Stimulated activated CD4-positive, alpha-beta T cell treated with anti-CD3 and anti-CD28 coated beads, Interleukin-4, amount 100 ng/mL, for 48 hours (primary cell): ENCODE measurements at regions not wholly inside any gene's neighbourhood (a gene's known extent, or its start where the extent isn't known, plus 50 kb on each side); places are given as distances from the start of the nearest gene placed in this dataset.
A peak's percentile ranks its signal among the peaks of the same experiment; 100 is the strongest.
"Not testable (repeated sequence)": the region's sequence is repeated elsewhere in the genome, so short reads cannot be mapped to it uniquely, and the experiment has no call there.

Experiments used
- DNase-seq, 2 donors: peaks; one replicate each; pipeline ENCODE4 v3.0.0-alpha.2; 2020; ENCODE audit warnings: low read depth in 2 of 2

DNA sequence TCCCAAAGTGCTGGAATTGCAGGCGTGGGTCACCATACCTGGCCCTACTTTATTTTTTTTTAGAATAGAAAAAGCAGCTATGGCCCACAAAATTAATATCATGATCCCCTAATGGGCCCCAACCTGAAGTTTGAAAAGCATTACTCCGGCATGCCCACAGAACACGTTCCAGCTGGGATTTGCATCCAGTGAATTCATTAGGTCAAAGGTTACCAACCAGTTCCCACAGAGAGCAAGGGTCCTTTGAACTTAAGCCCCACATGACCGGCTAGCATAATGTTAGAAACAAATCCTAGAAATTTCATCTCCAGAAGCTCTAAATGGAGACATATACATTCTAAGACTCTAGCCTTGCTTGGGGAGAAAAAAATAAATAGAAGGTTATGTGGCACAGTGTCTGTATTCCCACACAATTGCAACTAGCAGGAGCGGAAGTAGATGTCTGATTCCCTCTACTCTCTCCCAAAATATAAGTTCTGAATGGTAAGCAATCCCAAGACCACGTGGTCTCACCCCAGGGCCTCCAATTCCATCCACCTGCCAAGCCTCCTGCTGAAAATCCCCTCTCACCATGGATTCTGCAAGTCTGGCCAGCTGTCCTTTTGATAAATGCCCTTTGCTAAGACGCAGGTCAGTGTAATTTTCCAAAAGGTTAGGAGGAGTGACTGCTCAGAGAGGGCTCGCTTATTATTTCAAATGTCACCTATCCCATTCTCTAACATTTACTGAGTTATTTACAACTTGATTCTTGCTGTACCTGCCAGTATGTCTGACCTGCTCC lies 395.8 kb downstream of the NPIPA8 start:
- no peak for DNase-seq

DNA sequence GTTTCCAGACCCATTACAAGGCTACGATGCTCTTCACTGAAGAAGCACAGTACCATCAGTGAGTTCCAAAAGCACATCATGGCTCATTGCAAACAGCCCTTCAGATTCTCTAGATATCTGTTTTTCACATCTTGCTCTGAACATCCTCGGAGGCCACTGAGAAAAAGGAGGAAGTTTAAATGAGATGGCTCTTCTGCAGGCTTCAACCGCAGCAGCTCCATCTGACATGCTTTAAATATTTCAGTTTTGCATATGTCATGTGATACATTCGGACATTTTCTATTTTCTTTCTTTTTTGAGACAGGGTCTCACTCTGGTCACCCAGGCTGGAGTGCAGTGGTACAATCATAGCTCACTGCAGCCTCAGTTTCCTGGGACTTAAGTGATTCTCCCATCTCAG lies 396.8 kb downstream of the NPIPA8 start:
- no peak for DNase-seq

DNA sequence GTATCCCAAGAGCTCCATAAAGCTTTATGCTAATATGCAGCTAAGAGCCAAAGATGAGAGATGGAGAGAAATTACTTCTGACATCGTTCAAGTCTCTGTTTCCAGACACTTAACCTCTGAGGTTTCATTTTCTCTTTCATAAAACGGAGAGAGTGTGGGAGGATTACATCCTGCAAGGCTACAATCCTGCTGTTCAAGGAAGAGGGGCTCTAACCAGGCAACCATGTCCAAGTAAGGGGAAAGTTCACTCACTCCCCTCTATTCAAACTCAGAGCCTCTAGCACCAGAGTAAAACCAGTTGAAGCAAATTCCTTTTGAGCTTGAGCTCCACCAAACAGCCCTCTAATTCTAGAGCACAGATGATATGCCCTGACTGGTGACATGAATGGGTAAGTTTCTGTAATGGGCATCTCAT lies 397.4 kb downstream of the NPIPA8 start:
- DNase-seq: no peak

DNA sequence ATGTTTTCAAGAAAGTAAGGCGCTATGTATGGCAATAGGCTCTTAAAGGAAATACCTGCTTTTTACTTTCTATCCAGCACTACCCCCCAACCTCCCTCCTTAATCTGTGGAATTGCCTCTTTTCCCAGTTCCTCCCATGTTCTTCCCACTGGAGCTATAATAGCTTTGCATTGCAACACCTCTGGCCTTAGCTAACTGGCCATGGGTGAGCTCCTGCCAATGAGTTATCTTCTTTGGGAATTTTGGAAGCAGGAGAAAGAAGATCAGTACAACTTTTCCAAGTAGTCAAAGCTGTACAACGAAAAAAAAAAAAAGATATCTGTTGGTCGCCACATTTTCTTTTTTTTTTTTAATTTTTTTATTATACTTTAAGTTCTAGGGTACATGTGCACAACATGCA lies 398.0 kb downstream of the NPIPA8 start:
- no peak for DNase-seq

DNA sequence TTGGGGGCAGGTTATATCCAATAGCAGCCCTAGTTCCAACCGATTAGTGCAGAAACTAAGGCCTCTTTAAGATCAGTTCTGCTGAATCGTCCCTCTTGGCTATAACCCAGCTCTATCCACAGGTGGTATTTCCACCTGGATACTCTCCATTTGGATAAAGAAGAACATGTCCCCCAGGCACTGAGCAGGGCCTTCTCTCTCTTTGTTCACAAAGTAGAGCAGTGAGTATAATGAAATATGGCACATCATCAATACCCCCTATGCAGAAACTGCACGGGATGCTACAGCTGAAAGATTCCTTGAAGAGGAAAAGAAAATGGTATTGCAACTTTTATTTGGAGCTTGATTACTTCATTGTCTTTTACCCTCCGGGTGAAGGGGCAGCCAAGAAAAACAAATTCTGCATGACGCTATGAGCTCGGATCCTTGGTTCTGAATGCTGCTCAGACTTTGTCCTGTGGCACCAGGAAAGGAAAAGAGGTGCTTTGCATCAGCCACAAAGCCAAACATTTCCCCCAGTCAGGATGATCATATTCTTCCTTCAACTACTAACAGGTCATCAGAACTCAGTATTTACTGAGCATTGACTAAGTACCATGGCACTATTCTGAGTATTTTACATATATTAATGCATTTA lies 399.7 kb downstream of the NPIPA8 start:
- no peak for DNase-seq

GRCh38 chr16:17930280-17930679 lies 406.3 kb downstream of the NPIPA8 start:
- no peak for DNase-seq

DNA sequence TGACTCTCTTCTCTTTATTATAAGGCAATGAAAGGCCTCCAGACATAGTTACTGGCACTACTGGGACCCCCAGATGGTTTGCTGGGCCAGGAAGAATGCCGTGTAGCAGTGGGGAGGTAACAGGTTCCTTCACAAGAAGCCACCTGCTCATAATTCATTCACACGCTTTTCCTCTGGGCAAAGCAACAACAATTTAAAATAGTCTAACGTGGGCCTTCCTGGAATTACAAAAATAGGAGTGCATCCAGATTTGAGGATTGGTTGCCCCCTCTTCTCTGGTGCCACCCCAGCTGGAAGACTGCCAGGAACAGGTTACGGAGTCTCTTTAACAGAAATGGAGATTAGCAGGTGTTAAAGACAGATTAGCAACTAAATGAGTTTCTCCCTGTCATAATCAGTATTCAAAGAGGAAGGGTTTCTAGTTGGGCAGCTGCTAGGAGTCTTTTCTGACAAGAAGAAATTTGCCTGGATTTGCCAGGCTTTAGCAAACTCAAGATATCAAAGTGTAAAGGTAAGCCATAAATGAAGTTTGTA lies 409.6 kb downstream of the NPIPA8 start:
- DNase-seq: no peak

- DNase-seq: no peak
Observed at GRCh38 chr16:17926461-17926860, 410.1 kb downstream of the NPIPA8 start.

DNA sequence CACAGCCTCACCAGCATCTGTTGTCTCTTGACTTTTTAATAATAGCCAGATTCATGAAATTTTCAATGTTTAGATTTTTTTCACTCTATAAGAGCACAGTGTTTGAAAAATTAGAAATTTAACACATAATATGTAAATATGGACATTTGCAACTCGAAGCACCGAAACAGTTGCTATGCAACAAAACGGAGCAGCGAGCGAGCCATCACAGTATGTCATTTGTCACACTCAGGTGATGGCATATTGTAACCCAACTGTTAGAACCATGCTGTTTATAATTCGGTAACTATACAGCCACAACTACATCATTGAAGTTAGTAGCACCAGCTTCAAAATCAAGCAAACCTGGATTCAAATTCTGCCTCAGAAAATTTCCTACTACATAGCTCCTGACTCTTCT lies 410.8 kb downstream of the NPIPA8 start:
- no peak for DNase-seq

DNA sequence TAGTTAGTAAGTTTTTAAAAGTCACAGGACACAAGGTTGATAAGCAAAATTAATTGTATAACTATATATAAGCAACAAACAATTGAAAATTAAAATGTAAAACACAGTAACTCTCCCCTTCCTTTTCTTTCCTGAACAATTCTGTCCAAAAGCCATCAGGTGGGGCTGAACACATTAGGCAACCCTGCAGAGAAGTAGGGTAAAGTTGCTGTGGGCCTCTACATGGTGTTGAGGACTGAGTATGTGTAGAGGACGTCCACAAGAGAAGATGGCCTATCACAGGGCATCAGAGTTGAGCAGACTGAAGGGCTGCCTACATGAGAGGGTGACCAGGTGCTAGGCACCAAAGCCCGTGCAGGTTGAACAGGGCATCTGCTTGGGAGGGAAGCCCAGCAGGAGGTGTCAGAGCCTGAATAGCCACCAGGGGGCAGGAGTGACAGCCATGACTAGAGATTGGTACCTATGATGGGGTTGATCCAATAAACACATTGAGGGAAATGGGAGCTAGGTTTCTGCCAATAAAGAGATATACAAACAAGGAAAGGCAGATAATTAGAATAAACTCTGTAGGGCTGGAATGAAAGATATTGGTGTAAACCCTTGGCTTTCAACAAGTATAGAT lies 415.1 kb downstream of the NPIPA8 start:
- DNase-seq: peak; percentile 37 to 44

DNA sequence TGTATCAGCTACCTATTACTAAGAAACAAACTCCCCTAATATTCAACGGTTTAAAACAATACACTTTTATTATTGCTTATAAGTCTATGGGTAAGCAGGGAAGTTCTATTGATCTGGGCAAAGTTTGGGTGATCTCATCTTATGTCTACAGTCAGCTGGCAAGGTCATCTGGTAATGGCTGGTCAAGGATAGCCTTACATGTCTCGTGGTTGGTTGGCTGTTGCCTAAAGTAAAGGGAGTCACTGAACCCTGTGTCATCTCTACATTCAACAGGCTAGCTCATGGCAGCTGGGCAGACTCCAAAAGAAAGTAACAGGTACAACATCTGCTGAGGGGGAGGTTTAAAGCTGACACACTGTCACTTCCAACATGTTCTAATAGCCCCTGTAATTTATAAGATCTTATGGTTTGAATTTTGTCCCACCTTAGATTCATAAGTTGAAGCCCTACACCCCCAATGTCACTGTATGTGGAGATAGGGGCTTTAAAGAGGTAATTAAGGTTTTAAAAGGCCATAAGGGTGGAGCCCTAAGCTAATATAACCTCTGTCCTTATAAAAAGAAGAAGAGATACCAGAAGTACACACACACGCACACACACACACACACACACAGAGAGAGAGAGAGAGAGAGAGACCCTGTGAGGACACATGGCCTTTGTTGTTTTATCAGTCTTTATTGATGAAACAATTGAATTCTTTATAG lies 419.1 kb downstream of the NPIPA8 start:
- DNase-seq: no peak

GRCh38 chr16:17915791-17916190 lies 420.7 kb downstream of the NPIPA8 start:
- no peak for DNase-seq

DNA sequence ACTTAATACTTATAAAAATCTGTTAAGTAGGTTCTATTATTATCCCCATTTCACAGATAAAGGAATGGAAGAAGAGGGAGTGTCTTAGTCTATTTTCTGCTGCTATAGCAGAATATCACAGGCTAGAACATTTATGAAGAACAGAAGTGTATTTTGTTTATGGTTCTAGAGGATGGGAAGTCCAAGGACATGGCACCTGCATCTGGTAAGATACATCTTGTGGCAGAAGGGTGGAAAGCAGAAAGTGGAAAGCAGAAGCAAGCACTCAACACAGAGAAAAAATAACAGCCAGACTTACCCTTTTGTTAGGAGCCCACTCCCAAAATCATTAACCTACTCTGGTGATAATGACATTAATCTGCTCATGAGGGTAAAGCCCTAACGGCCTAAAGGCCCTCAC lies 422.4 kb downstream of the NPIPA8 start:
- no peak for DNase-seq

GRCh38 chr16:17911578-17911977 lies 425.0 kb downstream of the NPIPA8 start:
- DNase-seq: not testable (repeated sequence)

DNA sequence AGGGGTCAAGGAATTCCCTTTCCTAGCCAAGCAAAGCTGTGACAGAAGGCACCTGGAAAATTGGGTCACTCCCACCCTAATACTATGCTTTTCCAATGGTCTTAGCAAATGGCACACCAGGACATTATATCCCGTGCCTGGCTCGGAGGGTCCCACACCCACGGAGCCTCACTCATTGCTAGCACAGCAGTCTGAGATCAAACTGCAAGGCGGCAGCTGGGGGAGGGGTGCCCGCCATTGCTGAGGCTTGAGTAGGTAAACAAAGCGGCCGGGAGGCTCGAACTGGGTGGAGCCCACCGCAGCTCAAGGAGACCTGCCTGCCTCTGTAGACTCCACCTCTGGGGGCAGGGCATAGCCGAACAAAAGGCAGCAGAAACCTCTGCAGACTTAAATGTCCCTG lies 429.9 kb downstream of the NPIPA8 start:
- DNase-seq: not testable (repeated sequence)

DNA sequence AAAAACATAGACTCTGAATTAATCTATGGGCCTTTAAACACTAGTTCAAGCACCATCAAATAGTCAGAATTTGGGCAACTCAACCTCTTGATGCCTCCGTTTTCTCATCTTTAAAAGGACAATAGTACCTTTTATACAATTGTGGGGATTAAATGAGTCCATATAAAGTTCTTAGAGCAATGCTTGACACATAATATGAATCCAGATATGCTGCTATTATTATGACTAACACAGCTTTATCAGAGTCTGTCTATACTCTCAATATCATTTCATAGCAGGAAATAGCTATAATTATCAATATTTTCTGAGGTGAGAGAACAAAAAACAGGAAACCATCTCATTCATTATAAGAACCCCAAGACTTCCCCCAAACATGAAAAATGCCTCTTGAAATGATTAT lies 430.5 kb upstream of the XYLT1 start:
- no peak for DNase-seq

- DNase-seq: no peak
Observed at GRCh38 chr16:17899141-17899540, 428.4 kb upstream of the XYLT1 start.

- DNase-seq: no peak
Observed at GRCh38 chr16:17887963-17888362, 417.2 kb upstream of the XYLT1 start.

DNA sequence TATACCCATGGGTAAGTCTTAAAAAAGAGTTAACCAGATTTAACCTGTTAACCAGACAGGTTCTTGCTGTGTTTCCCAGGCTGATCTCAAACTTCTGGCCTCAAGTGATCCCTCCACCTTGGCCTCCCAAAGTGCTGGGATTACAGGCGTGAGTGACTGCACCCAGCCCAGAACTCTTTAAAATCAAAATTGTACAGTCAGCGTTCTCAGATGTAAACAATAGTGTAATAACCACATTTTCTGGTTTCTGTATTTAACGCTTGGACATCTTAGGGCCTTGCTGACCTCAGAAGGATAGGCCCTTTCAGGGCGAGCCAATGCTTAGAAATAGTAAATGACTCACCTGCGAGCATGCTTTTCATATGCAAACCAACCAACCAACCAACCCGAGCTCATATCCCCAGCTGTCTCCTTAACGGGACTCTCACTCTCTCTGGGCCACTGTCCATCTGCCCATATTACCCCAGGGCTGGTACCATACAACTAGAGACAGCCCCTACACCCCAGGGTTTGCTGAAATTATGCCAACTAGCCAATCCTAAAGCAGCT lies 415.0 kb upstream of the XYLT1 start:
- no peak for DNase-seq

GRCh38 chr16:17877821-17878360 lies 407.1 kb upstream of the XYLT1 start:
- no peak for DNase-seq

- DNase-seq: no peak
Observed at GRCh38 chr16:17866996-17867395, 396.2 kb upstream of the XYLT1 start.
